HepG2 (cell line): ENCODE measurements at regions not wholly inside any gene's neighbourhood (a gene's known extent, or its start where the extent isn't known, plus 50 kb on each side); places are given as distances from the start of the nearest gene placed in this dataset.

Experiments used
- ATAC-seq: fragments of 200-7000 bp; cut with Tn5 transposase; 3 replicates; pipeline ENCODE4 v1.9.1; 2020; ENCODE audit warnings: mild to moderate bottlenecking, moderate library complexity
- BruUV-seq: library from RNA; stranded (reverse); fragments of 400-500 nt; replicated peaks from 2 replicates; lab custom pipeline; 2021; lab: Mats Ljungman, UMichigan
- CTCF ChIA-PET: fragments of 300-600 bp; formaldehyde crosslinking; extraction: SDS; loops from one replicate; lab custom pipeline; 2021; ENCODE audit warnings: low total read pairs, inconsistent platforms, low intra/inter-chr PET ratio; lab: Yijun Ruan, JAX
- POLR2A ChIA-PET: fragments of 350-600 bp; sonication (Branson Sonifier 250); formaldehyde crosslinking; loops from one replicate; lab custom pipeline; 2020; ENCODE audit warnings: antibody characterized with exemption, inconsistent platforms; lab: Yijun Ruan, JAX
- DNase-seq: peaks from one replicate; pipeline ENCODE4 v3.0.0-alpha.2; 2015; ENCODE audit warnings: low spot score
- FAIRE-seq: peaks from 3 replicates; lab custom pipeline; 2011; peaks lifted over from hg19 to GRCh38; lab: Jason Lieb, UNC
- H2AFZ ChIP-seq: one replicate; pipeline ENCODE4 v1.6.1; 2011; ENCODE audit warnings: low read length, inconsistent platforms
- H3K27ac ChIP-seq: fragments of 300-600 bp; 3 replicates; pipeline ENCODE4 v1.8.0; 2011; ENCODE audit warnings: mixed run types, mild to moderate bottlenecking, mixed read lengths, low read length, inconsistent platforms; ENCODE audit not compliant: insufficient read depth; ENCODE audit errors: extremely low read length
- H3K27me3 ChIP-seq, 2 experiments: fragments of 200-600 bp in 1 of 2; 2 replicates in 1 of 2; 3 replicates in 1 of 2; pipeline versions ENCODE4 v1.6.0 to v1.8.0; 2011; ENCODE audit warnings: low read length in 2 of 2, mild to moderate bottlenecking in 2 of 2, moderate library complexity in 2 of 2, inconsistent platforms in 1 of 2; ENCODE audit not compliant: insufficient read depth in 2 of 2, control insufficient read depth in 1 of 2
- H3K36me3 ChIP-seq, 2 experiments: fragments of 200-600 bp in 1 of 2; replicated peaks in 1 of 2; 2 replicates in 1 of 2; 3 replicates in 1 of 2; pipeline versions ENCODE4 v1.5.1 to v1.8.0; 2011; ENCODE audit warnings: low read length in 2 of 2, inconsistent platforms in 1 of 2; ENCODE audit not compliant: insufficient read depth in 2 of 2, control insufficient read depth in 1 of 2
- H3K4me1 ChIP-seq: 2 replicates; pipeline ENCODE4 v1.5.1; 2012; ENCODE audit warnings: low read length, inconsistent platforms; ENCODE audit not compliant: insufficient read depth
- H3K4me2 ChIP-seq: 2 replicates; pipeline ENCODE4 v1.6.0; 2011; ENCODE audit warnings: low read depth, low read length, inconsistent platforms
- H3K4me3 ChIP-seq, 3 experiments: fragments of 200-600 bp in 1 of 3; sonication (generic), shearing (Covaris generic) in 1 of 3; replicated peaks in 1 of 3; 2 replicates each; pipeline ENCODE4 v1.5.1; 2011 to 2016; ENCODE audit warnings: low read length in 3 of 3, inconsistent platforms in 2 of 3, low read depth in 2 of 3, mild to moderate bottlenecking in 2 of 3, control low read depth in 1 of 3, mixed read lengths in 1 of 3; ENCODE audit not compliant: insufficient read depth in 1 of 3
- H3K79me2 ChIP-seq: one replicate; pipeline ENCODE4 v1.6.1; 2011; ENCODE audit warnings: low read length, inconsistent platforms; ENCODE audit not compliant: insufficient read depth
- H3K9ac ChIP-seq: 2 replicates; pipeline ENCODE4 v1.6.0; 2011; ENCODE audit warnings: mild to moderate bottlenecking, low read depth, low read length, inconsistent platforms; ENCODE audit not compliant: insufficient read depth
- H3K9me3 ChIP-seq: 2 replicates; pipeline ENCODE4 v1.5.1; 2012; ENCODE audit warnings: mild to moderate bottlenecking, low read length
- H4K20me1 ChIP-seq: 2 replicates; pipeline ENCODE4 v1.6.0; 2011; ENCODE audit warnings: inconsistent platforms, mild to moderate bottlenecking, low read length, moderate library complexity; ENCODE audit not compliant: insufficient read depth
- DNMT1 ChIP-seq: sonication (generic); formaldehyde crosslinking; IDR thresholded peaks from 2 replicates; pipeline ENCODE4 v1.5.1; 2020; ENCODE audit warnings: mild to moderate bottlenecking, missing genetic modification reagents
- ESRRA ChIP-seq: sonication (generic); formaldehyde crosslinking; IDR thresholded peaks from 2 replicates; pipeline ENCODE4 v1.5.1; 2020; ENCODE audit warnings: mild to moderate bottlenecking, low read depth, missing genetic modification reagents
- ETV5 ChIP-seq: IDR thresholded peaks from 2 replicates; pipeline ENCODE4 v1.6.1; 2018; ENCODE audit warnings: missing biosample characterization, missing genetic modification reagents, inconsistent platforms, borderline replicate concordance
- KLF9 ChIP-seq: IDR thresholded peaks from 2 replicates; pipeline ENCODE4 v1.6.1; 2016; ENCODE audit warnings: low read depth
- RAD51 ChIP-seq: fragments of 450-650 bp; IDR thresholded peaks from 2 replicates; pipeline ENCODE4 v1.6.1; 2016; ENCODE audit warnings: borderline replicate concordance
- SP4 ChIP-seq: sonication (generic); formaldehyde crosslinking; IDR thresholded peaks from 2 replicates; pipeline ENCODE4 v1.8.1; 2023; ENCODE audit warnings: mild to moderate bottlenecking, missing genetic modification reagents
- ZNF143 ChIP-seq: sonication (generic); formaldehyde crosslinking; IDR thresholded peaks from 2 replicates; pipeline ENCODE4 v1.4.0; 2020; ENCODE audit warnings: missing genetic modification reagents
- ZNF557 ChIP-seq: sonication (generic); formaldehyde crosslinking; IDR thresholded peaks from 2 replicates; pipeline ENCODE4 v1.4.0; 2020; ENCODE audit warnings: missing genetic modification reagents
- ZNF749 ChIP-seq: sonication (generic); formaldehyde crosslinking; IDR thresholded peaks from 2 replicates; pipeline ENCODE4 v1.8.0; 2022; ENCODE audit warnings: mild to moderate bottlenecking, missing genetic modification reagents, moderate library complexity, borderline replicate concordance
- ZNF839 ChIP-seq: sonication (generic); formaldehyde crosslinking; IDR thresholded peaks from 2 replicates; pipeline ENCODE4 v1.4.0; 2020; ENCODE audit warnings: missing genetic modification reagents, mild to moderate bottlenecking, borderline replicate concordance
- WGBS: methylation state at CpG from one replicate; pipeline ENCODE4 v1.1.6; 2017; ENCODE audit warnings: low lambda C conversion rate; 5-methylcytosine and 5-hydroxymethylcytosine counted together
- in situ Hi-C: cut with HindIII; loops from 2 replicates; pipeline ENCODE4 v1.10.0; 2017; ENCODE audit warnings: low pct_unique_long_range_greater_than_20kb; ENCODE audit not compliant: extremely low pct_ligation_motif_present
- intact Hi-C: fragments of 100-400 bp; cut with micrococcal nuclease; formaldehyde crosslinking; loops from one replicate; pipeline ENCODE4 v1.10.0; 2022; ENCODE audit not compliant: unreplicated experiment
- TF ChIP-seq, protein P1 (sequence below): IDR thresholded peaks from 2 replicates; pipeline ENCODE4 v1.6.1; 2016
- TF ChIP-seq, protein P2 (sequence below): sonication (generic); formaldehyde crosslinking; conservative IDR thresholded peaks from 2 replicates; pipeline ENCODE4 v1.4.0; 2020; ENCODE audit warnings: missing genetic modification reagents

DNA sequence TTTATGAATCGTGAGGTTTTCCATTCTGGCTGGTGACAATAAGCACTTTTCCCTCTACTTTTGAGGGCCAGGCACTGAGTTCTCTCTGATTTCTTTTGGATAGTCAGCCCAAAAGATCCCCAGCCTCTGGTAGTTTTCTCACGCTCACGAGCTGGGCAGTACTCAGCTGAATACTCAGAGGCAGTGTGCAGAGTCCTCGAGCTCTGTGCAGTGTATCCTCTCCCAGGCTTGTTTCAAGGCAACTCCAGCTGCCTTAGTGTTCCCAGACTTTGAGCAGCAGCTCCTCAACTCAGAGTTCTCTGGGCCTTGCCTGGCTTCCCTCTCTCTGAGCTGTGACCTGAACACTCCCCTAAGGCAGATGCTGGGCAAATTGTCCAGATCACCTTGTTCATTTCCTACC, 59.1 kb upstream of the IQSEC1 start:
- FAIRE-seq = no peak
- ChIA-PET CTCF (no interaction called here), POLR2A (no interaction called here)
- Histone ChIP-seq H3K4me1 (no peaks in the 10 kb centered on the region), H3K4me2 (no peak overlapping the region), H3K4me3 (no peak overlapping the region), H3K9me3 (no peaks in the 10 kb centered on the region), H3K36me3 (peaks cover 0 to 7% of the 10 kb centered on the region in 2 experiments; a peak in 2 of 5 replicates), H2AFZ (no peak overlapping the region), H3K27ac (no peak overlapping the region), H3K27me3 (no peaks in the 10 kb centered on the region), H3K79me2 (no peaks in the 10 kb centered on the region), H3K9ac (no peak overlapping the region), H4K20me1 (peaks cover 11% of the 10 kb centered on the region; the same call in 1 of the 2 replicates)
- no TSS peak for BruUV-seq
- intact Hi-C loops = no loop called here
- no peak for DNase-seq
- in situ Hi-C loops = no loop called here
- TF ChIP-seq SP4 (CRISPR knock-in tag) (no peak), DNMT1 (CRISPR knock-in tag) (no peak), ESRRA (no peak), KLF9 (CRISPR knock-in tag) (no peak), ZNF749 (CRISPR knock-in tag) (no peak), ETV5 (CRISPR knock-in tag) (no peak), ZNF143 (CRISPR knock-in tag) (no peak), ZNF557 (CRISPR knock-in tag) (no peak), ZNF839 (no peak), RAD51 (no peak)
- TF ChIP-seq, protein P1, sequence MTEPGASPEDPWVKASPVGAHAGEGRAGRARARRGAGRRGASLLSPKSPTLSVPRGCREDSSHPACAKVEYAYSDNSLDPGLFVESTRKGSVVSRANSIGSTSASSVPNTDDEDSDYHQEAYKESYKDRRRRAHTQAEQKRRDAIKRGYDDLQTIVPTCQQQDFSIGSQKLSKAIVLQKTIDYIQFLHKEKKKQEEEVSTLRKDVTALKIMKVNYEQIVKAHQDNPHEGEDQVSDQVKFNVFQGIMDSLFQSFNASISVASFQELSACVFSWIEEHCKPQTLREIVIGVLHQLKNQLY (CRISPR knock-in tag) = no peak
- TF ChIP-seq, protein P2, sequence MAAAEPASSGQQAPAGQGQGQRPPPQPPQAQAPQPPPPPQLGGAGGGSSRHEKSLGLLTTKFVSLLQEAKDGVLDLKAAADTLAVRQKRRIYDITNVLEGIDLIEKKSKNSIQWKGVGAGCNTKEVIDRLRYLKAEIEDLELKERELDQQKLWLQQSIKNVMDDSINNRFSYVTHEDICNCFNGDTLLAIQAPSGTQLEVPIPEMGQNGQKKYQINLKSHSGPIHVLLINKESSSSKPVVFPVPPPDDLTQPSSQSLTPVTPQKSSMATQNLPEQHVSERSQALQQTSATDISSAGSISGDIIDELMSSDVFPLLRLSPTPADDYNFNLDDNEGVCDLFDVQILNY (CRISPR knock-in tag) = no peak
- WGBS = 100% methylated on average over 4 of the region's 4 CpGs
- ATAC-seq = no peak
